PC-9 (cell line): ENCODE measurements at regions not wholly inside any gene's neighbourhood (a gene's known extent, or its start where the extent isn't known, plus 50 kb on each side); places are given as distances from the start of the nearest gene placed in this dataset.

Experiments
- EZH2 ChIP-seq: fragments of 200-600 bp; sonication (generic); IDR thresholded peaks from 2 replicates; pipeline ENCODE4 v1.8.0; 2017; ENCODE audit warnings: antibody characterized with exemption, low read depth
- TF ChIP-seq, protein P1 (sequence below): fragments of 200-600 bp; sonication (generic); conservative IDR thresholded peaks from 2 replicates; pipeline ENCODE4 v1.6.1; 2017; ENCODE audit warnings: mixed run types, antibody characterized with exemption, mild to moderate bottlenecking, moderate library complexity

DNA sequence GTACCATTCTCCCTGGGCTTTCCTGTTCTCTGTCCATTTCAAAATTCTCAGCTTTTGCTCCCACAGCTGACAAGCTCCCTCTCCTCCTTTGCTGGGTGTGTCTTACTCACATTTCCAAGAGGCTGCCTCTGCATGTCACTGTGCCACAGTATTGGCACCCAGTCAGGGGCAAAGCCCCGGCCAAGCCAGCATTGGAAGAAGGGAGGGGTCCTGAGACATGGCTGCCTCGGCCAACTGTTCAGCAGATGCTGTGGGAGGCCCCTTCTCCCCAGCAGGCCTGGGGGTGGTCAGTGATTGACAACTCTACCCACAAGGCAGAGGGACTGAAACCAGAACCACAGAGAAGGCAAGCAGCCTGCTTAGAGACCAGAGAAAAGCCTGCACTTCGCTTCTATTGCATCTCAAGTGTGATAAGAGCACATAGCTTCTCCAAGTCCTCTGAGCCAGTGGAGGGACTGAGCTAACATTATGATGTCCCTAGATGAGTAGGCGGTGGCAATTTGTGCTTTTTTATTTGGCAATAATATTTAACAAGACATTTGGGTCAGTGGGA lies 294.1 kb downstream of the SIPA1L2 start:
- no peak for TF ChIP-seq EZH2
- TF ChIP-seq, protein P1, sequence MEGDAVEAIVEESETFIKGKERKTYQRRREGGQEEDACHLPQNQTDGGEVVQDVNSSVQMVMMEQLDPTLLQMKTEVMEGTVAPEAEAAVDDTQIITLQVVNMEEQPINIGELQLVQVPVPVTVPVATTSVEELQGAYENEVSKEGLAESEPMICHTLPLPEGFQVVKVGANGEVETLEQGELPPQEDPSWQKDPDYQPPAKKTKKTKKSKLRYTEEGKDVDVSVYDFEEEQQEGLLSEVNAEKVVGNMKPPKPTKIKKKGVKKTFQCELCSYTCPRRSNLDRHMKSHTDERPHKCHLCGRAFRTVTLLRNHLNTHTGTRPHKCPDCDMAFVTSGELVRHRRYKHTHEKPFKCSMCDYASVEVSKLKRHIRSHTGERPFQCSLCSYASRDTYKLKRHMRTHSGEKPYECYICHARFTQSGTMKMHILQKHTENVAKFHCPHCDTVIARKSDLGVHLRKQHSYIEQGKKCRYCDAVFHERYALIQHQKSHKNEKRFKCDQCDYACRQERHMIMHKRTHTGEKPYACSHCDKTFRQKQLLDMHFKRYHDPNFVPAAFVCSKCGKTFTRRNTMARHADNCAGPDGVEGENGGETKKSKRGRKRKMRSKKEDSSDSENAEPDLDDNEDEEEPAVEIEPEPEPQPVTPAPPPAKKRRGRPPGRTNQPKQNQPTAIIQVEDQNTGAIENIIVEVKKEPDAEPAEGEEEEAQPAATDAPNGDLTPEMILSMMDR = no peak
